CD4-positive, alpha-beta T cell treated with Interleukin-1 beta for 1 hour (primary cell): ENCODE measurements at regions not wholly inside any gene's neighbourhood (a gene's known extent, or its start where the extent isn't known, plus 50 kb on each side); places are given as distances from the start of the nearest gene placed in this dataset.

Experiments
- DNase-seq, 2 donors: peaks; one replicate each; pipeline ENCODE4 v3.0.0-alpha.2; 2020 to 2022

GRCh38 chr10:8726084-8726778 lies 671.7 kb downstream of the GATA3 start:
- no peak for DNase-seq

- no peak for DNase-seq
These were observed 672.2 kb downstream of the GATA3 start for GRCh38 chr10:8726779-8727084.

GRCh38 chr10:8731121-8732095 lies 676.9 kb downstream of the GATA3 start:
- DNase-seq, result no peak

- DNase-seq, result no peak
These were observed 684.5 kb downstream of the GATA3 start for GRCh38 chr10:8738987-8739386.

- no peak for DNase-seq
These were observed 697.8 kb downstream of the GATA3 start for GRCh38 chr10:8752146-8752843.

GRCh38 chr10:8758029-8758428 lies 703.5 kb downstream of the GATA3 start:
- DNase-seq, result no peak

- no peak for DNase-seq
These were observed 712.4 kb downstream of the GATA3 start for GRCh38 chr10:8766899-8767298.

- DNase-seq, result peak in 1 of 2 donors; percentile 2
These were observed 713.1 kb downstream of the GATA3 start for GRCh38 chr10:8767591-8767990.

GRCh38 chr10:8768341-8768740 lies 713.9 kb downstream of the GATA3 start:
- DNase-seq, result no peak

- no peak for DNase-seq
These were observed 714.4 kb downstream of the GATA3 start for GRCh38 chr10:8768852-8769251.

GRCh38 chr10:8776926-8777622 lies 722.6 kb downstream of the GATA3 start:
- DNase-seq, result no peak

- DNase-seq, result no peak
These were observed 724.2 kb downstream of the GATA3 start for GRCh38 chr10:8778713-8779112.

GRCh38 chr10:8787649-8788048 lies 733.2 kb downstream of the GATA3 start:
- no peak for DNase-seq

GRCh38 chr10:8790390-8790789 lies 735.9 kb downstream of the GATA3 start:
- no peak for DNase-seq

- no peak for DNase-seq
These were observed 740.4 kb downstream of the GATA3 start for GRCh38 chr10:8794860-8795259.

- DNase-seq, result no peak
These were observed 745.9 kb downstream of the GATA3 start for GRCh38 chr10:8800426-8800825.

GRCh38 chr10:8803992-8804391 lies 749.5 kb downstream of the GATA3 start:
- DNase-seq, result no peak

GRCh38 chr10:8810677-8811076 lies 756.2 kb downstream of the GATA3 start:
- no peak for DNase-seq

- DNase-seq, result no peak
These were observed 756.7 kb downstream of the GATA3 start for GRCh38 chr10:8811201-8811600.

GRCh38 chr10:8815969-8816368 lies 761.5 kb downstream of the GATA3 start:
- no peak for DNase-seq

- DNase-seq, result no peak
These were observed 762.8 kb downstream of the GATA3 start for GRCh38 chr10:8817299-8817698.

GRCh38 chr10:8825611-8826010 lies 771.1 kb downstream of the GATA3 start:
- no peak for DNase-seq

- no peak for DNase-seq
These were observed 775.1 kb downstream of the GATA3 start for GRCh38 chr10:8829592-8829991.
